IPS-15b (cell line): ENCODE measurements at regions not wholly inside any gene's neighbourhood (a gene's known extent, or its start where the extent isn't known, plus 50 kb on each side); places are given as distances from the start of the nearest gene placed in this dataset.

Source experiments
- H3K27me3 ChIP-seq: one replicate; pipeline ENCODE4 v1.6.1; 2013; ENCODE audit warnings: low read length; ENCODE audit not compliant: control insufficient read depth, insufficient read depth
- H3K36me3 ChIP-seq: one replicate; pipeline ENCODE4 v1.6.1; 2013; ENCODE audit warnings: low read length; ENCODE audit not compliant: control insufficient read depth, insufficient read depth
- H3K4me1 ChIP-seq: one replicate; pipeline ENCODE4 v1.6.1; 2013; ENCODE audit warnings: mild to moderate bottlenecking, low read length; ENCODE audit not compliant: control insufficient read depth, insufficient read depth
- H3K4me3 ChIP-seq: one replicate; pipeline ENCODE4 v1.5.1; 2013; ENCODE audit warnings: low read depth, low read length
- H3K9ac ChIP-seq: one replicate; pipeline ENCODE4 v1.6.1; 2013; ENCODE audit warnings: low read depth, mild to moderate bottlenecking, low read length
- H3K9me3 ChIP-seq: one replicate; pipeline ENCODE4 v1.6.1; 2013; ENCODE audit warnings: mild to moderate bottlenecking, low read length; ENCODE audit not compliant: control insufficient read depth, insufficient read depth

GRCh38 chr14:61615743-61616523 lies 79.4 kb upstream of the HIF1A start:
- Histone ChIP-seq H3K9ac (no peak overlapping the region), H3K4me3 (no peak overlapping the region), H3K4me1 (no peaks in the 10 kb centered on the region), H3K36me3 (no peaks in the 10 kb centered on the region), H3K27me3 (no peaks in the 10 kb centered on the region), H3K9me3 (no peaks in the 10 kb centered on the region)

GRCh38 chr14:61616524-61617185 lies 78.7 kb upstream of the HIF1A start:
- H3K4me3 ChIP-seq: no peak overlapping the region
- no peaks in the 10 kb centered on the region for H3K9me3 ChIP-seq
- H3K9ac ChIP-seq: no peak overlapping the region
- H3K4me1 ChIP-seq: no peaks in the 10 kb centered on the region
- H3K27me3 ChIP-seq: no peaks in the 10 kb centered on the region
- H3K36me3 ChIP-seq: no peaks in the 10 kb centered on the region

- H3K36me3 ChIP-seq: no peaks in the 10 kb centered on the region
- no peaks in the 10 kb centered on the region for H3K4me1 ChIP-seq
- H3K27me3 ChIP-seq: no peaks in the 10 kb centered on the region
- no peak overlapping the region for H3K4me3 ChIP-seq
- no peak overlapping the region for H3K9ac ChIP-seq
- H3K9me3 ChIP-seq: no peaks in the 10 kb centered on the region
These were observed 76.9 kb upstream of the HIF1A start for GRCh38 chr14:61618448-61618847.

- no peak overlapping the region for H3K4me3 ChIP-seq
- H3K9ac ChIP-seq: no peak overlapping the region
- H3K9me3 ChIP-seq: no peaks in the 10 kb centered on the region
- no peaks in the 10 kb centered on the region for H3K27me3 ChIP-seq
- H3K4me1 ChIP-seq: no peaks in the 10 kb centered on the region
- H3K36me3 ChIP-seq: no peaks in the 10 kb centered on the region
These were observed 75.8 kb upstream of the HIF1A start for GRCh38 chr14:61619494-61619893.

GRCh38 chr14:61620130-61620946 lies 75.0 kb upstream of the HIF1A start:
- Histone ChIP-seq H3K4me1 (no peaks in the 10 kb centered on the region), H3K4me3 (no peak overlapping the region), H3K27me3 (no peaks in the 10 kb centered on the region), H3K36me3 (no peaks in the 10 kb centered on the region), H3K9ac (no peak overlapping the region), H3K9me3 (no peaks in the 10 kb centered on the region)

GRCh38 chr14:61621444-61621843 lies 73.9 kb upstream of the HIF1A start:
- no peaks in the 10 kb centered on the region for H3K27me3 ChIP-seq
- no peaks in the 10 kb centered on the region for H3K4me1 ChIP-seq
- no peak overlapping the region for H3K9ac ChIP-seq
- H3K36me3 ChIP-seq: no peaks in the 10 kb centered on the region
- H3K4me3 ChIP-seq: no peak overlapping the region
- no peaks in the 10 kb centered on the region for H3K9me3 ChIP-seq

GRCh38 chr14:61622051-61622450 lies 73.3 kb upstream of the HIF1A start:
- H3K4me1 ChIP-seq: no peaks in the 10 kb centered on the region

GRCh38 chr14:61623927-61624326 lies 71.4 kb upstream of the HIF1A start:
- no peaks in the 10 kb centered on the region for H3K9me3 ChIP-seq
- H3K27me3 ChIP-seq: no peaks in the 10 kb centered on the region
- no peaks in the 10 kb centered on the region for H3K4me1 ChIP-seq
- no peaks in the 10 kb centered on the region for H3K36me3 ChIP-seq
- H3K9ac ChIP-seq: no peak overlapping the region
- no peak overlapping the region for H3K4me3 ChIP-seq

More at GRCh38 chr14:61622051-61622450, 73.3 kb upstream of the HIF1A start:
- no peaks in the 10 kb centered on the region for H3K9me3 ChIP-seq
- no peak overlapping the region for H3K9ac ChIP-seq
- H3K27me3 ChIP-seq: no peaks in the 10 kb centered on the region
- no peaks in the 10 kb centered on the region for H3K36me3 ChIP-seq
- no peak overlapping the region for H3K4me3 ChIP-seq

GRCh38 chr14:61625165-61625564 lies 70.1 kb upstream of the HIF1A start:
- no peak overlapping the region for H3K4me3 ChIP-seq
- H3K9ac ChIP-seq: no peak overlapping the region
- no peaks in the 10 kb centered on the region for H3K9me3 ChIP-seq
- H3K36me3 ChIP-seq: no peaks in the 10 kb centered on the region
- no peaks in the 10 kb centered on the region for H3K27me3 ChIP-seq
- H3K4me1 ChIP-seq: no peaks in the 10 kb centered on the region

- no peaks in the 10 kb centered on the region for H3K27me3 ChIP-seq
- no peak overlapping the region for H3K9ac ChIP-seq
- H3K4me3 ChIP-seq: no peak overlapping the region
- no peaks in the 10 kb centered on the region for H3K4me1 ChIP-seq
- H3K36me3 ChIP-seq: no peaks in the 10 kb centered on the region
- H3K9me3 ChIP-seq: no peaks in the 10 kb centered on the region
These were observed 67.7 kb upstream of the HIF1A start for GRCh38 chr14:61627612-61628011.

- Histone ChIP-seq H3K9me3 (no peaks in the 10 kb centered on the region), H3K4me1 (no peaks in the 10 kb centered on the region), H3K4me3 (no peak overlapping the region), H3K27me3 (no peaks in the 10 kb centered on the region), H3K36me3 (no peaks in the 10 kb centered on the region), H3K9ac (no peak overlapping the region)
These were observed 67.1 kb upstream of the HIF1A start for GRCh38 chr14:61628016-61628725.
